GM12892 (cell line): ENCODE measurements at regions not wholly inside any gene's neighbourhood (a gene's known extent, or its start where the extent isn't known, plus 50 kb on each side); places are given as distances from the start of the nearest gene placed in this dataset.

Experiments
- POLR2A ChIP-seq: IDR thresholded peaks from 2 replicates; pipeline ENCODE4 v1.6.1; 2011; ENCODE audit warnings: low read depth, low read length, control low read depth
- POLR2AphosphoS5 ChIP-seq: IDR thresholded peaks from 2 replicates; pipeline ENCODE4 v1.6.1; 2011; ENCODE audit warnings: low read depth, low read length, control low read depth
- TAF1 ChIP-seq: IDR thresholded peaks from 2 replicates; pipeline ENCODE4 v1.6.1; 2011; ENCODE audit warnings: low read depth, mild to moderate bottlenecking, control low read depth, low read length, borderline replicate concordance

- no peak for TF ChIP-seq POLR2A
- no peak for TF ChIP-seq TAF1
- TF ChIP-seq POLR2AphosphoS5: no peak
Observed at GRCh38 chr7:85655252-85655651, 468.4 kb upstream of the SEMA3D start.
